SK-N-MC (cell line): ENCODE measurements at regions not wholly inside any gene's neighbourhood (a gene's known extent, or its start where the extent isn't known, plus 50 kb on each side); places are given as distances from the start of the nearest gene placed in this dataset.

Experiments
- EZH2 ChIP-seq: fragments of 200-600 bp; sonication (generic); IDR thresholded peaks from one replicate; pipeline ENCODE4 v1.6.1; 2017; ENCODE audit warnings: antibody characterized with exemption
- POLR2AphosphoS5 ChIP-seq: IDR thresholded peaks from 2 replicates; pipeline ENCODE4 v1.6.1; 2012; ENCODE audit warnings: mild to moderate bottlenecking, low read depth, low read length, borderline replicate concordance

DNA sequence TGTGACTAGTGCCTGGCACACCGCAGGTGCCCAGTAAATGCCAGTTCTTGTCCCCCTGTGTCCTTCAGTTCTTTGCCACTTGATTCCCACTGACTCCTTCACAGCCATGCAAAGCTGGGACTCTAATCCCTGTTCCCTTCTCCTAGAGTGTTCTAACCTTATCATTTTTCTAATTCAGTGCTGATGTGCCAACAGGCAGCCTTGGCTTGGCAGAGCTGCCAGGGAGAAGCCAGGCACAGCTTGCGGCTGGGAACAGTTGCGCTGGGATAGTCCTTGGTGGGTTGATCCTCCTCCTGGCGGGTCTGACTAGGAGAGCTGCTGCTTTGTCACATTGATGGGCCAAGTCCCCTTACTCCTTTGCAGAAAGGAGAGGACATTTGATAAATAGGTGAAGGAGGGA, 654.2 kb downstream of the HS3ST4 start:
- no peak for TF ChIP-seq POLR2AphosphoS5
- TF ChIP-seq EZH2 = no peak
